ENCODE measurements at regions not wholly inside any gene's neighbourhood (a gene's known extent, or its start where the extent isn't known, plus 50 kb on each side); places are given as distances from the start of the nearest gene placed in this dataset.

DNA sequence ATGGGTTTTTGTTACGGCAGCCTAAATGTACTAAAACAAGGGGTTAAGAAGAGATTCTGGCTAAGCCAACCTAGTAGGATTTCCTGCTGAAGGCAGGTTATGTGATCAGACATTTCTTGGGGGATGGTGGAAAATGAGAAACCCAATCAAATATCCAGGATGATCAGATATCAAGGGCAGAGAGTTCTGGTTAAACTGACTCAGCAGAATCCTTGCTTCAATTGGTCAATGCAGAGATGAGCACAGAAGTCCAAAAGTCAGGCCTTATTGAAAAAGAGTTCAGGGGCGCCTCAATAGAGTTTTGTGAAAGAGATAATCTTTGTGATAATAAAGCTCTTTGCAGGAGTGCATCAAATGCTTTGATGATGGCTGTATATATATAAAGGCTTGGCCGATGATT lies 237.1 kb downstream of the AMY1C start:
- TF ChIP-seq, protein P1, sequence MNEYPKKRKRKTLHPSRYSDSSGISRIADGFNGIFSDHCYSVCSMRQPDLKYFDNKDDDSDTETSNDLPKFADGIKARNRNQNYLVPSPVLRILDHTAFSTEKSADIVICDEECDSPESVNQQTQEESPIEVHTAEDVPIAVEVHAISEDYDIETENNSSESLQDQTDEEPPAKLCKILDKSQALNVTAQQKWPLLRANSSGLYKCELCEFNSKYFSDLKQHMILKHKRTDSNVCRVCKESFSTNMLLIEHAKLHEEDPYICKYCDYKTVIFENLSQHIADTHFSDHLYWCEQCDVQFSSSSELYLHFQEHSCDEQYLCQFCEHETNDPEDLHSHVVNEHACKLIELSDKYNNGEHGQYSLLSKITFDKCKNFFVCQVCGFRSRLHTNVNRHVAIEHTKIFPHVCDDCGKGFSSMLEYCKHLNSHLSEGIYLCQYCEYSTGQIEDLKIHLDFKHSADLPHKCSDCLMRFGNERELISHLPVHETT (CRISPR knock-in tag; conservative IDR thresholded peaks at IDR 0.05), result no peak
- TF ChIP-seq MAX (IDR thresholded peaks at IDR 0.05), result no peak
- TF ChIP-seq TCF7L2 (IDR thresholded peaks at IDR 0.05; ENCODE audit: low read depth, low read length), result no peak
- TF ChIP-seq ZUFSP (CRISPR knock-in tag; IDR thresholded peaks at IDR 0.05; ENCODE audit: borderline replicate concordance), result no peak
- no peak for TF ChIP-seq KLF6 (CRISPR knock-in tag; IDR thresholded peaks at IDR 0.05)
- TF ChIP-seq, protein P2, sequence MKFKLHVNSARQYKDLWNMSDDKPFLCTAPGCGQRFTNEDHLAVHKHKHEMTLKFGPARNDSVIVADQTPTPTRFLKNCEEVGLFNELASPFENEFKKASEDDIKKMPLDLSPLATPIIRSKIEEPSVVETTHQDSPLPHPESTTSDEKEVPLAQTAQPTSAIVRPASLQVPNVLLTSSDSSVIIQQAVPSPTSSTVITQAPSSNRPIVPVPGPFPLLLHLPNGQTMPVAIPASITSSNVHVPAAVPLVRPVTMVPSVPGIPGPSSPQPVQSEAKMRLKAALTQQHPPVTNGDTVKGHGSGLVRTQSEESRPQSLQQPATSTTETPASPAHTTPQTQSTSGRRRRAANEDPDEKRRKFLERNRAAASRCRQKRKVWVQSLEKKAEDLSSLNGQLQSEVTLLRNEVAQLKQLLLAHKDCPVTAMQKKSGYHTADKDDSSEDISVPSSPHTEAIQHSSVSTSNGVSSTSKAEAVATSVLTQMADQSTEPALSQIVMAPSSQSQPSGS (CRISPR knock-in tag; IDR thresholded peaks at IDR 0.05), result no peak
